ENCODE measurements at regions not wholly inside any gene's neighbourhood (a gene's known extent, or its start where the extent isn't known, plus 50 kb on each side); places are given as distances from the start of the nearest gene placed in this dataset.

- no peak for TF ChIP-seq CTCF (IDR thresholded peaks at IDR 0.05; ENCODE audit: insufficient read depth, missing control alignments)
- no peak for FAIRE-seq
- DNase-seq (ENCODE audit: insufficient read length, low spot score), result no peak
These were observed 1604.0 kb downstream of the REEP3 start for GRCh38 chr10:65125212-65125611.

- no peak for TF ChIP-seq CTCF (IDR thresholded peaks at IDR 0.05; ENCODE audit: insufficient read depth, missing control alignments)
- FAIRE-seq, result no peak
- no peak for DNase-seq (ENCODE audit: insufficient read length, low spot score)
These were observed 1605.1 kb downstream of the REEP3 start for GRCh38 chr10:65126288-65126687.

GRCh38 chr10:65128277-65128676 lies 1607.1 kb downstream of the REEP3 start:
- FAIRE-seq (no peak), DNase-seq (ENCODE audit: insufficient read length, low spot score) (no peak)
- TF ChIP-seq CTCF (IDR thresholded peaks at IDR 0.05; ENCODE audit: insufficient read depth, missing control alignments), result no peak

GRCh38 chr10:65130162-65130758 lies 1609.1 kb downstream of the REEP3 start:
- DNase-seq (ENCODE audit: insufficient read length, low spot score) (no peak), FAIRE-seq (no peak)
- TF ChIP-seq CTCF (IDR thresholded peaks at IDR 0.05; ENCODE audit: insufficient read depth, missing control alignments), result no peak

- TF ChIP-seq CTCF (IDR thresholded peaks at IDR 0.05; ENCODE audit: insufficient read depth, missing control alignments), result no peak
- no peak for DNase-seq (ENCODE audit: insufficient read length, low spot score)
- no peak for FAIRE-seq
These were observed 1612.5 kb downstream of the REEP3 start for GRCh38 chr10:65133652-65134051.

GRCh38 chr10:65135508-65135907 lies 1614.3 kb downstream of the REEP3 start:
- no peak for DNase-seq (ENCODE audit: insufficient read length, low spot score)
- TF ChIP-seq CTCF (IDR thresholded peaks at IDR 0.05; ENCODE audit: insufficient read depth, missing control alignments), result no peak
- FAIRE-seq, result no peak

GRCh38 chr10:65142641-65143435 lies 1621.6 kb downstream of the REEP3 start:
- FAIRE-seq, result no peak
- no peak for DNase-seq (ENCODE audit: insufficient read length, low spot score)
- TF ChIP-seq CTCF (IDR thresholded peaks at IDR 0.05; ENCODE audit: insufficient read depth, missing control alignments), result no peak

All from D721Med (cell line).